ENCODE measurements at regions not wholly inside any gene's neighbourhood (a gene's known extent, or its start where the extent isn't known, plus 50 kb on each side); places are given as distances from the start of the nearest gene placed in this dataset.
A peak's percentile ranks its signal among the peaks of the same experiment; 100 is the strongest.

- DNase-seq (ENCODE audit: low spot score): no peak
Measured at GRCh38 chr18:6649421-6650126, 79.9 kb upstream of the ARHGAP28 start.

- DNase-seq (ENCODE audit: low spot score): no peak
Measured at GRCh38 chr18:6650127-6650507, 79.4 kb upstream of the ARHGAP28 start.

GRCh38 chr18:6650747-6651146 is 78.8 kb upstream of the ARHGAP28 start:
- DNase-seq (ENCODE audit: low spot score): no peak

GRCh38 chr18:6652098-6652497 is 77.4 kb upstream of the ARHGAP28 start:
- no peak for DNase-seq (ENCODE audit: low spot score)

- DNase-seq (ENCODE audit: low spot score): no peak
Measured at GRCh38 chr18:6653880-6654279, 75.6 kb upstream of the ARHGAP28 start.

GRCh38 chr18:6659963-6660725 is 69.4 kb upstream of the ARHGAP28 start:
- DNase-seq (ENCODE audit: low spot score): no peak

- DNase-seq (ENCODE audit: low spot score): peak; percentile 48
Measured at GRCh38 chr18:6661692-6662415, 67.7 kb upstream of the ARHGAP28 start.

GRCh38 chr18:6666012-6666685 is 63.4 kb upstream of the ARHGAP28 start:
- no peak for DNase-seq (ENCODE audit: low spot score)

- DNase-seq (ENCODE audit: low spot score): no peak
Measured at GRCh38 chr18:6668836-6669235, 60.7 kb upstream of the ARHGAP28 start.

GRCh38 chr18:6672821-6673308 is 56.7 kb upstream of the ARHGAP28 start:
- DNase-seq (ENCODE audit: low spot score): no peak

- DNase-seq (ENCODE audit: low spot score): no peak
Measured at GRCh38 chr18:6677086-6677485, 52.4 kb upstream of the ARHGAP28 start.

GRCh38 chr18:6679201-6679600 is 50.3 kb upstream of the ARHGAP28 start:
- no peak for DNase-seq (ENCODE audit: low spot score)

Data from A172 (cell line).